Stimulated activated effector memory CD8-positive, alpha-beta T cell treated with anti-CD3 and anti-CD28 coated beads, Interleukin-12 subunit alpha, Interleukin-12 subunit beta, amount 100 ng/mL, for 72 hours (primary cell): ENCODE measurements at regions not wholly inside any gene's neighbourhood (a gene's known extent, or its start where the extent isn't known, plus 50 kb on each side); places are given as distances from the start of the nearest gene placed in this dataset.

ENCODE experiments used
- ATAC-seq: fragments of 150-1000 bp; cut with Tn5 transposase; 2 replicates; pipeline ENCODE4 v1.10.0; 2021
- DNase-seq, 2 donors: peaks; one replicate each; pipeline ENCODE4 v3.0.0; 2021 to 2022; ENCODE audit warnings: low spot score in 2 of 2
- H3K27ac Mint-ChIP-seq: one replicate; pipeline ENCODE4 v1.8.0; 2022; ENCODE audit warnings: mild to moderate bottlenecking, mixed read lengths
- H3K36me3 Mint-ChIP-seq: one replicate; pipeline ENCODE4 v1.8.0; 2022; ENCODE audit warnings: mild to moderate bottlenecking, mixed read lengths
- H3K4me1 Mint-ChIP-seq: one replicate; pipeline ENCODE4 v1.8.0; 2022; ENCODE audit warnings: mixed read lengths
- H3K4me3 Mint-ChIP-seq: one replicate; pipeline ENCODE4 v1.8.0; 2022; ENCODE audit warnings: mild to moderate bottlenecking, mixed read lengths
- H3K9me3 Mint-ChIP-seq: one replicate; pipeline ENCODE4 v1.8.0; 2022; ENCODE audit warnings: mixed read lengths

GRCh38 chr2:76341439-76341838 is 630.7 kb upstream of the GCFC2 start:
- no peak for ATAC-seq
- no peak for DNase-seq

GRCh38 chr2:76332871-76333270 is 622.2 kb upstream of the GCFC2 start:
- DNase-seq (no peak), ATAC-seq (no peak)
- no peak overlapping the region for H3K4me3 Mint-ChIP-seq
- no peak overlapping the region for H3K27ac Mint-ChIP-seq
- no peaks in the 10 kb centered on the region for H3K4me1 Mint-ChIP-seq
- no peaks in the 10 kb centered on the region for H3K36me3 Mint-ChIP-seq
- H3K9me3 Mint-ChIP-seq, result peaks cover 14% of the 10 kb centered on the region

More at GRCh38 chr2:76341439-76341838, 630.7 kb upstream of the GCFC2 start:
- Mint-ChIP-seq H3K36me3 (no peaks in the 10 kb centered on the region), H3K4me3 (no peak overlapping the region), H3K9me3 (peaks cover 20% of the 10 kb centered on the region), H3K27ac (no peak overlapping the region), H3K4me1 (no peaks in the 10 kb centered on the region)

- H3K4me1 Mint-ChIP-seq, result no peaks in the 10 kb centered on the region
- DNase-seq, result no peak
- H3K27ac Mint-ChIP-seq, result no peak overlapping the region
- no peak for ATAC-seq
- no peak overlapping the region for H3K4me3 Mint-ChIP-seq
- peaks cover 18% of the 10 kb centered on the region for H3K9me3 Mint-ChIP-seq
- no peaks in the 10 kb centered on the region for H3K36me3 Mint-ChIP-seq
Observed at GRCh38 chr2:76330865-76331264, 620.1 kb upstream of the GCFC2 start.

GRCh38 chr2:76326636-76327035 is 615.9 kb upstream of the GCFC2 start:
- ATAC-seq, result no peak
- Mint-ChIP-seq H3K4me1 (no peaks in the 10 kb centered on the region), H3K27ac (no peak overlapping the region)

GRCh38 chr2:76323381-76323780 is 612.7 kb upstream of the GCFC2 start:
- Mint-ChIP-seq H3K4me1 (no peaks in the 10 kb centered on the region), H3K27ac (no peak overlapping the region), H3K4me3 (no peak overlapping the region), H3K36me3 (no peaks in the 10 kb centered on the region), H3K9me3 (peaks cover 23% of the 10 kb centered on the region)
- DNase-seq (no peak), ATAC-seq (no peak)

More at GRCh38 chr2:76326636-76327035, 615.9 kb upstream of the GCFC2 start:
- Mint-ChIP-seq H3K9me3 (peaks cover 21% of the 10 kb centered on the region), H3K4me3 (no peak overlapping the region), H3K36me3 (no peaks in the 10 kb centered on the region)
- DNase-seq, result no peak

- DNase-seq, result no peak
- Mint-ChIP-seq H3K36me3 (no peaks in the 10 kb centered on the region), H3K4me3 (no peak overlapping the region), H3K9me3 (peaks cover 26% of the 10 kb centered on the region), H3K4me1 (no peaks in the 10 kb centered on the region), H3K27ac (no peak overlapping the region)
- ATAC-seq, result no peak
Observed at GRCh38 chr2:76320716-76321115, 610.0 kb upstream of the GCFC2 start.

GRCh38 chr2:76318848-76319360 is 608.2 kb upstream of the GCFC2 start:
- Mint-ChIP-seq H3K9me3 (peaks cover 24% of the 10 kb centered on the region), H3K36me3 (no peaks in the 10 kb centered on the region)

GRCh38 chr2:76316691-76317090 is 606.0 kb upstream of the GCFC2 start:
- no peak for DNase-seq
- no peaks in the 10 kb centered on the region for H3K4me1 Mint-ChIP-seq
- no peak overlapping the region for H3K27ac Mint-ChIP-seq
- H3K9me3 Mint-ChIP-seq, result peaks cover 17% of the 10 kb centered on the region
- H3K4me3 Mint-ChIP-seq, result no peak overlapping the region
- ATAC-seq, result no peak
- H3K36me3 Mint-ChIP-seq, result no peaks in the 10 kb centered on the region

More at GRCh38 chr2:76318848-76319360, 608.2 kb upstream of the GCFC2 start:
- ATAC-seq (no peak), DNase-seq (no peak)
- H3K4me1 Mint-ChIP-seq, result no peaks in the 10 kb centered on the region
- no peak overlapping the region for H3K4me3 Mint-ChIP-seq
- H3K27ac Mint-ChIP-seq, result no peak overlapping the region

GRCh38 chr2:76314271-76315020 is 603.7 kb upstream of the GCFC2 start:
- ATAC-seq, result no peak
- no peak for DNase-seq
- no peak overlapping the region for H3K4me3 Mint-ChIP-seq
- no peaks in the 10 kb centered on the region for H3K4me1 Mint-ChIP-seq
- peaks cover 17% of the 10 kb centered on the region for H3K9me3 Mint-ChIP-seq
- no peaks in the 10 kb centered on the region for H3K36me3 Mint-ChIP-seq
- no peak overlapping the region for H3K27ac Mint-ChIP-seq

GRCh38 chr2:76312236-76312635 is 601.5 kb upstream of the GCFC2 start:
- no peaks in the 10 kb centered on the region for H3K36me3 Mint-ChIP-seq
- no peaks in the 10 kb centered on the region for H3K4me1 Mint-ChIP-seq
- ATAC-seq (no peak), DNase-seq (no peak)
- peaks cover 11% of the 10 kb centered on the region for H3K9me3 Mint-ChIP-seq
- H3K4me3 Mint-ChIP-seq, result no peak overlapping the region
- H3K27ac Mint-ChIP-seq, result no peak overlapping the region

GRCh38 chr2:76311728-76312127 is 601.0 kb upstream of the GCFC2 start:
- Mint-ChIP-seq H3K27ac (no peak overlapping the region), H3K9me3 (peaks cover 11% of the 10 kb centered on the region), H3K36me3 (no peaks in the 10 kb centered on the region), H3K4me1 (no peaks in the 10 kb centered on the region), H3K4me3 (no peak overlapping the region)
- no peak for ATAC-seq
- DNase-seq, result no peak

- H3K9me3 Mint-ChIP-seq, result peaks cover 15% of the 10 kb centered on the region
- no peak for DNase-seq
- no peak for ATAC-seq
- H3K4me3 Mint-ChIP-seq, result no peak overlapping the region
- no peaks in the 10 kb centered on the region for H3K4me1 Mint-ChIP-seq
- H3K36me3 Mint-ChIP-seq, result no peaks in the 10 kb centered on the region
- H3K27ac Mint-ChIP-seq, result no peak overlapping the region
Observed at GRCh38 chr2:76310894-76311633, 600.3 kb upstream of the GCFC2 start.

- Mint-ChIP-seq H3K36me3 (no peaks in the 10 kb centered on the region), H3K4me1 (no peaks in the 10 kb centered on the region), H3K9me3 (peaks cover 27% of the 10 kb centered on the region), H3K4me3 (no peak overlapping the region), H3K27ac (no peak overlapping the region)
- ATAC-seq, result no peak
- no peak for DNase-seq
Observed at GRCh38 chr2:76307495-76307894, 596.8 kb upstream of the GCFC2 start.

- ATAC-seq (no peak), DNase-seq (no peak)
- no peaks in the 10 kb centered on the region for H3K36me3 Mint-ChIP-seq
- H3K27ac Mint-ChIP-seq, result no peak overlapping the region
- peaks cover 11% of the 10 kb centered on the region for H3K9me3 Mint-ChIP-seq
- no peaks in the 10 kb centered on the region for H3K4me1 Mint-ChIP-seq
- H3K4me3 Mint-ChIP-seq, result no peak overlapping the region
Observed at GRCh38 chr2:76298041-76298440, 587.3 kb upstream of the GCFC2 start.

- Mint-ChIP-seq H3K4me1 (no peaks in the 10 kb centered on the region), H3K4me3 (no peak overlapping the region), H3K36me3 (no peaks in the 10 kb centered on the region), H3K27ac (no peak overlapping the region), H3K9me3 (peaks cover 9% of the 10 kb centered on the region)
- ATAC-seq (no peak), DNase-seq (no peak)
Observed at GRCh38 chr2:76296438-76296837, 585.7 kb upstream of the GCFC2 start.

GRCh38 chr2:76295762-76296161 is 585.0 kb upstream of the GCFC2 start:
- no peaks in the 10 kb centered on the region for H3K36me3 Mint-ChIP-seq
- H3K9me3 Mint-ChIP-seq, result peaks cover 9% of the 10 kb centered on the region
- no peaks in the 10 kb centered on the region for H3K4me1 Mint-ChIP-seq
- ATAC-seq (no peak), DNase-seq (no peak)
- H3K27ac Mint-ChIP-seq, result no peak overlapping the region
- no peak overlapping the region for H3K4me3 Mint-ChIP-seq
